ENCODE measurements at regions not wholly inside any gene's neighbourhood (a gene's known extent, or its start where the extent isn't known, plus 50 kb on each side); places are given as distances from the start of the nearest gene placed in this dataset.

DNA sequence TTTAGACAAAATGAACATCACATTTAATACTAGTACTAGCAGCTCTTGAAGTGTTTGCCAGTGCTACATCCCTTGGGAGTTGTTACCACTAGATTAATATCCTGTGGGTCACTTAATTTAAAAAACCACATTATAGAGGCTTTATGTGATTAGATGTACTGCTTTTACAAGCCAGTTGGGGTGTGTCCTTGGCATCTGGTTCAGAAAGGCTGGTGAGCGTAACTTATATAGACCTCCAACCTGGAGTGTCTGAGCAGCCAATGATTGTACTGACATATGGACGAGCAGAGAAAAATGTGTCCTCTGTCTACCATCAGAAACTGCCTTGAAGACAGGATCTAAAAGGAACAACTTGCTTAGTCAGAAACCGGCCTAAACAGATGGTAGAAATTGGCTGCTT lies 306.2 kb upstream of the ATP11B start:
- TF ChIP-seq, protein P1, sequence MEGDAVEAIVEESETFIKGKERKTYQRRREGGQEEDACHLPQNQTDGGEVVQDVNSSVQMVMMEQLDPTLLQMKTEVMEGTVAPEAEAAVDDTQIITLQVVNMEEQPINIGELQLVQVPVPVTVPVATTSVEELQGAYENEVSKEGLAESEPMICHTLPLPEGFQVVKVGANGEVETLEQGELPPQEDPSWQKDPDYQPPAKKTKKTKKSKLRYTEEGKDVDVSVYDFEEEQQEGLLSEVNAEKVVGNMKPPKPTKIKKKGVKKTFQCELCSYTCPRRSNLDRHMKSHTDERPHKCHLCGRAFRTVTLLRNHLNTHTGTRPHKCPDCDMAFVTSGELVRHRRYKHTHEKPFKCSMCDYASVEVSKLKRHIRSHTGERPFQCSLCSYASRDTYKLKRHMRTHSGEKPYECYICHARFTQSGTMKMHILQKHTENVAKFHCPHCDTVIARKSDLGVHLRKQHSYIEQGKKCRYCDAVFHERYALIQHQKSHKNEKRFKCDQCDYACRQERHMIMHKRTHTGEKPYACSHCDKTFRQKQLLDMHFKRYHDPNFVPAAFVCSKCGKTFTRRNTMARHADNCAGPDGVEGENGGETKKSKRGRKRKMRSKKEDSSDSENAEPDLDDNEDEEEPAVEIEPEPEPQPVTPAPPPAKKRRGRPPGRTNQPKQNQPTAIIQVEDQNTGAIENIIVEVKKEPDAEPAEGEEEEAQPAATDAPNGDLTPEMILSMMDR (conservative IDR thresholded peaks at IDR 0.05; ENCODE audit: control insufficient read depth, insufficient read depth, low read depth, low read length): no peak
- no peak for DNase-seq (ENCODE audit: low read depth)
- H3K4me3 ChIP-seq (ENCODE audit: control insufficient read depth, low read depth, low read length): no peak overlapping the region

DNA sequence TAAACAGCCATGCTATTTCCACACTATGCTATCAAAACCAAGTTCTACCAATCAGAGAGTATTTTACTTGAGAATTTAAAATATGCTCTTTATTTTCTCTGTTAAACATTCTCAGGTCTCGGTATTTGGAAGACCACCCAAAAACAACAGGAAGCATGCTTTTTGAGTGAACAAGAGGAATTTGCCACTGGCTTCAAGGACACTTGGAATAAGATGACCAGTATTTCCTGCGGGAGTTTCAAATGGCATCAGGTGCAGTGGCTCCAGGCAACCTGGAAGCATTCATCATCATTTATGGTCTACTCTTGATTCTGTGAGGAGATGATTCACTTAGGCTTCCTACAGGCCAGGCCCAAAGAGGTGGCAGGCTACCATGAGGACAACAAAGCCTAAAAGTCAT lies 305.7 kb upstream of the ATP11B start:
- TF ChIP-seq, protein P1 (conservative IDR thresholded peaks at IDR 0.05; ENCODE audit: control insufficient read depth, insufficient read depth, low read depth, low read length): no peak
- no peak for DNase-seq (ENCODE audit: low read depth)
- H3K4me3 ChIP-seq (ENCODE audit: control insufficient read depth, low read depth, low read length): no peak overlapping the region

DNA sequence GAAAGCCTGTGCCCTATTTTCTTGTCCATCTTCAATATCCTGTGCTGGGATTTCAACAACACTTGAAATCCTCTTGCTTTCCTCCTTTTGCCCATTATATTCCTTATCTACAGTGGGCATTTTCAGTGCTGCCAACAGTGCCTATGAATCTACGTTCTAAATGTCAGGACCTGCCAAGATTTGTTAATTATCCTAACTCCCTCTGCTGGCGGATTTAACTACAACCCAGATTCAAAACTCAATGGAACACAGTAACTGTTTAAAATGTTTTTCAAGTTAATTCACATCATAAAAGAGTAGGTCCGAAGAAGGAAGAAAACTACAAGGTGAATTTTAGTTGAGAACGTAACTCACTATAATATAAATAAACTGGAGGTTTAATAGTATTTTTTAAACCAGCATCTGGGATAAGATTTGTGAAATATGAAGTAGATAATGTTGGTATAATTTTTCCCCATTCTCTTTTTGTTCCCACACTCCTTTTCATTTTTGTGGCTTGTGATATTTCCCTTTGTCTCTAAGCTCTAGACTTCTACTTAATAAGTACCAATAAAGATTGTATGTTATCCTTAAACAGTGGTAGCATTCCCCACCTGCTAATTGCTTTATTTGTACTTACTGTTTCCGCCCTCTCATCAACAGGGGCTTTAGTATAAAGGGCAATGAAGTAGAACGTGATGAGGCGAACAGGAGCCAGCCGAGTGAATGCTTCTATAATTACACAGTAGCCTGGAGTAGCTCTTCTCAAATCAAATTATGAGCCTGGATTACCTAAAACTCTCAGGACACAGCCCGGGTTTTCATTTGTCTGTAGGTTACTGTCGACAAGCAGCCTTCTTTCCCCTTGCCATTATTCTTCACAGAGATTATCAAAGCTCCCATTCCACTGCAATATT lies 302.5 kb upstream of the ATP11B start:
- no peak overlapping the region for H3K4me3 ChIP-seq (ENCODE audit: control insufficient read depth, low read depth, low read length)
- DNase-seq (ENCODE audit: low read depth): peak; percentile 6
- TF ChIP-seq, protein P1 (conservative IDR thresholded peaks at IDR 0.05; ENCODE audit: control insufficient read depth, insufficient read depth, low read depth, low read length): peak; percentile 21

DNA sequence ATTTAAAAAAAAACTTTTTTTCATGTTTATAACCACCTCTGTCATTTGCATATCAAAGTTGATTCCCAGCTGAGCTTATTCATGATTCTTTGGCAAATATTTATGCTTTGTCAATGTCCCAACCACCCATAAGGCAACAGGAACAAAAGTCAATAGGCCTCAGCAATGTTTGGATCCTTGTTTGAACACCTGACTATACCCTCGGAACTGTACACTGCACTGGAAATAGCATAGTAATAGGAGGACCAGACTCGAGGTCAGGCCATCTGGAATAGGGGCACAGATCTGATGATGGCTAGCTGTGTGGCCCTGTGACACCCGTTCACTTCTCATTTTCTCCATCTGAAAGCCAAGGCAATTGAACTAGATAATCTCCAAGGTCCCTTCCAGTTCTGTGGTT lies 301.7 kb upstream of the ATP11B start:
- DNase-seq (ENCODE audit: low read depth): no peak

DNA sequence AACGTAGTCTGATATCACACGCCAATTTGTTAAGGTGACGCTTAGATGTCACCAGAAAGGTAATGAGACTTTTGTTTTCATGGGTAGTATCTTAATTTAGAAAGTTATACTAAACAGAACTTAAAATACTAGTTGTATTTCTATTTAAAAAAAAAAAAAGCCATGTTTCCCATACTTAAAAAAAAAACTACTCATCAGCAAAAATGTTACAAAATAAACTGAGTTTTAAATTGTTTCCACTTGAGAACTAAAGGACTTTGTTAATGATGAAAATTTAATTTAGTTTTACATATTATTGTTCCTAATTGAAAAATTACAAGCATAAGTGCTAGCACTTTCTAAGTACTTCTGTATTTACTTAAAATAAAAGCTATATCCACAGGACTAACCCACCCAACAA lies 300.8 kb upstream of the ATP11B start:
- DNase-seq (ENCODE audit: low read depth): no peak
- H3K4me3 ChIP-seq (ENCODE audit: control insufficient read depth, low read depth, low read length): no peak overlapping the region
- TF ChIP-seq, protein P1 (conservative IDR thresholded peaks at IDR 0.05; ENCODE audit: control insufficient read depth, insufficient read depth, low read depth, low read length): no peak

More for the DNA sequence above, 301.7 kb upstream of the ATP11B start:
- no peak overlapping the region for H3K4me3 ChIP-seq (ENCODE audit: control insufficient read depth, low read depth, low read length)
- TF ChIP-seq, protein P1 (conservative IDR thresholded peaks at IDR 0.05; ENCODE audit: control insufficient read depth, insufficient read depth, low read depth, low read length): no peak

DNA sequence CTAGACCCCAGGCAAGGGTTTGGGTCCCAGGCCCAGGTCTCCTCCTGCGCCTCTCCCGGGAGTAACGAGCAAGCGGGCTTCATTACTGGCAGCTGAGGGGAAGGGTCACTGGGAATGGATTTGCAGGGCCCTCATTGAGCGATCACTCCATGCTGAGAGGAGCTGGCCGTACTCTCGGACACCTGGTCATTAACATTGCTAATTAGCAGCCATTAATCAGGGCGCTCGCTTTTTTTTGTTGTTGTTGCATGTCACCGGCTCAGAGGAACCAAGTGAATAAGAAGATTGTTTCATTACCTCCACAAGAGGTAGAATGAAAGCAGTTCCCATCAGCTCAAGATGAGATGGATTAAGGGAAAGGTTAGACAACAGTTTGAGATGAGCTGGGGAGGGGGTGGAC lies 293.0 kb upstream of the ATP11B start:
- TF ChIP-seq, protein P1 (conservative IDR thresholded peaks at IDR 0.05; ENCODE audit: control insufficient read depth, insufficient read depth, low read depth, low read length): no peak
- no peak for DNase-seq (ENCODE audit: low read depth)

More for the DNA sequence above, 293.0 kb upstream of the ATP11B start:
- H3K4me3 ChIP-seq (ENCODE audit: control insufficient read depth, low read depth, low read length): no peak overlapping the region

Data from fibroblast of mammary gland (primary cell).